Occipital lobe (tissue), 1 donor: ENCODE measurements at regions not wholly inside any gene's neighbourhood (a gene's known extent, or its start where the extent isn't known, plus 50 kb on each side); places are given as distances from the start of the nearest gene placed in this dataset.

Experiments
- DNase-seq: peaks from one replicate; lab custom pipeline; 2025; lab: John Stamatoyannopoulos, UW

DNA sequence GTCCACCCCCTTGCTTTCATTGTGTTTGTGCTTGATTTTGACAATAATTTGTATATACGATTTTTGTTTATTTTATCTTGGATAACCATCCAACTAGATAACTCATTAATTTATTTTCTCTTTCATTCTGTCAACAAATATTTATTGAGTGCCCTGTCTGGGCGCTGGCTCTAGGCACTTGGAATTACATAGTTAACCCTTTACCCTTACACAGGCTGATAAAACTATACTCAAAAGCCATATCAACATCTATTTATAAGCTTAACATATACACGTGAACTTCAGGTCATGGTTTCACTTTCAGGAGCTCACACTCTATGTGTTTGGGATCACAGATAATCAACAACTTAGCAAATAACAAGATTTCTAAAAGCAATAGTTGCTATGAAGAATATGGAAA lies 226.3 kb upstream of the PPARGC1A start:
- no peak for DNase-seq

DNA sequence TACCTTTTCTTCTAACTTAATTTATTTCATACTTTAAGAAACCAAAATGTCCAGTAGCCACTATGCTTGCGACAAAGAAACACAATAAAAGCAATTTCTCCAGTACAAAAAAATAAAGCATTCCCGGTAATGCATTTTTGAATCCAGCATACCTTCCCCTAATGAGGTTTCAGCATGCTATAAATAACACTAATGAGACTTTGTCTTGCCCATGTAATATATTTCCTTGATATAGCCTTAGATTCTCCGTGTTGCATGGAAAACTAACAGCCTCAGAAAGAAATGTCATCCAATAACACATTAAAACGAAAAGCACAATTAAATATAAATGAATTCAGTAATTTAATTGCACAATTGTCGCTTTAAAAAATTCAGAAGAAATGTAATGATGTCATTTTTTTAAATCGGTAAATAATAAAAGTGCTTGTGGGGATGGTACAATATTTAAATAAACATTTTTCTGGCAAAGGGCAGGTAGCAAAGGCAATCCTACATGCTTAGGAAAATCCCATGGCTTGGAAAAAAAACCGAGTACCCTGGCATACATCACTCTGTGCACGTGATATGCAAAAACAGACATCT lies 225.2 kb upstream of the PPARGC1A start:
- DNase-seq, result no peak

DNA sequence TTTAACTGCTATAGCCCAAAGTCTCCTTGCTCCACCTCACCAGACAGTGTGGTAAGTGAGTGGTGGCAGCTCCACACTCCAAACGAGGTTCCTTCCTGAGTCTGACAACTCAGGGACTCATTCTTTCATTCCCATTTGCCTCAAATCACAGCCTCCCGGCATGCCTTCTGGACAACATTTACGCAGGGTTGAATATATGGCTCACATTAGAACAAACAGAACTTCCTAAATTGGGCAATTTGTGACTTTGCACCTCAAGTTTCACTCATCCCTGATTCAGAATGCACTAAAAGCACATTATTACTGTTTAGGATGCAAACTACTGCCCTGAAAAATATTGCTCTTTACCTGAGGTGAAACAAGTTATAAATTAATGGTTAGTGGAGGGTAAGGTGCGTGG lies 224.6 kb upstream of the PPARGC1A start:
- DNase-seq, result no peak

DNA sequence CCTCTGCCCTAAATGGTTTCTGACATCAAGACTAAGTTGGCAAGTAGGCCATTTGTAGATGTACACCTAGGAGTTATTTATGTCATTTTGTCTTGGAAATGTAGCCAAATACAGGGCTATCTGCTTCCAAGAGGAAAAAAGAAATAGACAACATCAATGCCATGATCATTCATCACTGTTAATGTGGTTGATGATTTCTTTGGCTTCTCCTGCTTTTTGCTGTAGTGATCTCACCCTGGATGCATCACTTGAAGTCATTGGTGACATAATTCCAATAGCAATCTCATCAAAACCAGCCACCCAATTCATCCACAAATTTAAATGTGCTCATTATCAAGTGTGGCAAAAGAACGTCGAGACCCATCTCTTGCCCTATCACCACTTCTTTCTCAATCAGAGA lies 222.6 kb upstream of the PPARGC1A start:
- DNase-seq, result no peak

DNA sequence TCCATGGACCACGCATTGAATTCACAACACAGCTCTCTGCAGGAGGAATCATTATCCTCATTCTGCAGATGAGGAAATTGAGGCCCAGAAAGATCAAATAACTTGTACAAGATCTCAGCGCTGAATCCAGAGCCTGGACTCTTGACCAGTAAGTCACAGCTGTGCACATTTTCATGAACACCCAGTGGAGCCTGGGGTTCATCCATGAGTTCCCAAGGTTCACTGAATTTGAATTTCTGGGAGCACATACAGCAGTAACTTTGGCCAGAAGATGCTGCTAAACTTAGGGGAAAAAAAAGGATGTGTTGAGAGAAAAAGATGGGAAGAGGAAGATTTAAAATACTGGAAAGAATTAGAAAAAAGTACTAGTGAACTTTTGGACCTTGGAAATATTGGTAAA lies 218.7 kb upstream of the PPARGC1A start:
- no peak for DNase-seq

DNA sequence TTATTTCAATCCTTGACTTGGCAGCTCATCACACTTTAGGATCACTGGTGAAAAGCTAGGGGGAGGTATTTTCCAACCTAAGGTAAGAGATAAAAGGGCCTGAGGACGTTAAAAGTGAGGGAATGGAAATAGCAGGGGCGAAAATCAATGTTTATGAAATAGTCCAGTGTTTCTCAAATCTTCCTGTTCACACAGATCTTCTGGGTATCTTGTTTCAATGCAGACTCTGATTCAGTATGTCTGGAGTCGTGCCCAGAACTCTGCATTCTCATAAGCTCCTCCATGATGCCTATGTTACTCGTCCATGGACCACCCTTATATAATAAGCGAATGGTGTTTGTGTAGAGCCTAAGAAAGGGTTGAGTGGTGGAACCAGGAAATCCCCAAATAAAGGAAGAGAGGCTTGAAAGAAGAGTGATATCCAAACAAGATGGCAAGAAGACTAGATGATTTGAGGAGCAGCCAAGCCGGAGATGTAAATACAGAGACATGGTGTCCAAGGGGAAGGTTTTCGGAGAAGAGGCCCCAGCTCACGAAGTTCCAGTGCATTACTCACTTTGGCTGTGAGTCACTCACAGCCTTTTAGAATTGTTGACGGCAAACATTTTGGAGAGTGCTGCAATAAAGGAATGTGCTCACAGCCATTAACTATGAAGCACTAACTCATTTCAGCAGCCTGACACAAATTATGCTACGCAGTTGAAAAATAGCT lies 215.6 kb upstream of the PPARGC1A start:
- DNase-seq, result peak; percentile 51

DNA sequence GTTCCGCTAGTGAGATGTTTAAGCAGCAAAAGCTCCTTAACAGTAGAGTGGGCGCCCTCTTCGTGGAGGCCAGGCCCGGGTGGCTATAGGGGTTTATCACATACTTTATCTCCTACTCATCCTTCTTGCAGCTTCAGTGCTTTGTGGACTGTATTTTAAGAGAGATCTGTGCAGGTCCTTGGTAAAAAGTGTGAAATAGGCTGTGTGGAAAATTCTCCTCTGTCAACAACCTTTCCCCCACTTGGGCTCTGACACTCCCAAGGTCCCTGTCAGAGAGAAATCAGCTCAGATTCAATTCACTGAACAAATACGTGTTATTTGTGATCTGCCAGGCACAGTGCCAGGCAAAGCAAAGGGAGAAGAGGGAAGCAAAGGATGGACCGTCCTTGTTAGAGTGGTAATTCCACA lies 214.3 kb upstream of the PPARGC1A start:
- no peak for DNase-seq

DNA sequence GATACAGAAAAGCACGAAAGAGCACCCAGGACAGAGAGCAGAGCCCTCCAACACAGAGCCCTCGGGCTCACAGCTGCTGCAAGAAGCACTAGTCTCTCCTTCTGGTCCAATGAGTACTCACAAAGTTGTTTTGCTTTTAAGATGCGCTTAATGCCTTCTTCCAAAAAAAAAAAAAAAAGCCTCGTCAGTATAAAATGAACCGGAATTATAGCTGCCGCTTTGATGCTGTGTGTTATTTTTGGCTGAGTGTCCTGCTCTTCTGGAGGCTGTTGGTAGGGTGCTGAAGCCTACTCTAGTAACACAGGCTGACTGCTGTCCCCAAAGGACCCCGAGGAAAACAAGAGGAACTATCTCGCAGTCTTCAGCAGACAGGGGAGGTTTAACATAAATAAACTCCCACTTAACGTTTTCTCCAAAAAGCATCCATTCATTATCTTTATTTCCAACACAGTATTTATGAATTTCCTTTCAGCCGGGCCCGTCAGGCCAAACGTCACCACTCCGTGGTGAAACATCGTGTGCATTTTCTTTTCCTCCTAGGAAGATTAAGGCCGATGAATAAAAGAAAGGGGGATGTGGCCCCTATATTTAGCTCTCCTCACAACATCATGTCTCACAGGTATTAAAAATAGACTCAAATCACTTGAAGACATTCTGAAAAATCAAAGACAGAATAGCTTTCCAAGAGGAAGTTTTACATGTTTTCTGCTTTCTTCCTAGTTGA lies 213.7 kb upstream of the PPARGC1A start:
- DNase-seq, result no peak

DNA sequence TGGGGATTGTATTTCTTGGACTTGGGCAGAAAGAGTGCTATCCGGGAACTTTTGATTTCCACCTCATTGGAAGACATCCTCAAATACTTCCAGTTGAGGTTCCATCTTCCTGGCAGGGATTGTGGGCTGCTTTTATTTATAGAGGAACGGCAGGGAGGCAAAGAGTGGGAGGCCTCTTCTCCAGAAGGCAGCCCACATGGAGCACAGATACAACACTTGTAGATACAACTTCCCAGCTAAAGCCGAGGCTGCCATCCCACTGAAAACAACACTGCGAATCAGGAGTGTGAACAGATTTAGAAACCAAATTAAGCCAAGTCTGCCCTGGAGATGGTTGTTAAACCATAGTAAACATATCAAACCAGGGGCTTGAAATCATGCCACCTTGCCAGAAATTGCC lies 212.8 kb upstream of the PPARGC1A start:
- DNase-seq, result peak; percentile 17

DNA sequence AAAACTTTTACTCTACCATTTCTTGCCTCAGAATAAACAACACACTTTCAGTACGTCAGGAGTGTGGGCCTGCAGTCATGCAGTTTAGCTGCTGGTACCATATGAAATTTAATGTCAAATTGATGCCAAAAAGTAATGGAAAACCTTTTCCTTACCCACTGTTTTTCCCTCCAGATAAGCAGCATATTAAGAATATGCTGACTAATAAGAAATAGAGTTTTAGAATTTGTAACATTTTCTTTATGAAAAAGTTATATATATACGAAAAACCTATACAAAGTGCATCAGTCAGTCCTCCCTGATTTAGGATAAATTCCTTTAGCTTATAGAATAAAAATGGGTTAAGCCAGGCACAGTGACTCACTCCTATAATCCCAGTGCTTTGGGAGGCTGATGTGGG lies 206.8 kb upstream of the PPARGC1A start:
- DNase-seq, result no peak

DNA sequence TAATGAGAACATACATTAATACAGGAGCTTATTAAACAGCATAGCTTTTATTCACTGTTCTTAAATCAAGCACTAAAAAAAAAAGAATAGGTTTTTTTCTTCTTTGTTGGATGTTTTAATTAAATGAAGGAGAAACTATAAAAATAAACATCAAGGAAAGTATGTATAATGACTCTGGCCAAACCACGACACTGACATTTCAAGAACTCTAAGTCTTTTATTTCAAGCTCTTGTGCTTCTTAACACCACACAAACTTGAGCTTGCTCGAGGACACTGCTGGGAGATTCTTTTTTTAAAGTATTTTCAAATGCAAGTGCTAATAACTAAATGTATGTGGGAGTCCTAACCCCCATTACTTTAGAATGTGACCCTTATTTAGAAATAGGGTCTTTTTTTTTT lies 204.9 kb upstream of the PPARGC1A start:
- DNase-seq, result no peak

DNA sequence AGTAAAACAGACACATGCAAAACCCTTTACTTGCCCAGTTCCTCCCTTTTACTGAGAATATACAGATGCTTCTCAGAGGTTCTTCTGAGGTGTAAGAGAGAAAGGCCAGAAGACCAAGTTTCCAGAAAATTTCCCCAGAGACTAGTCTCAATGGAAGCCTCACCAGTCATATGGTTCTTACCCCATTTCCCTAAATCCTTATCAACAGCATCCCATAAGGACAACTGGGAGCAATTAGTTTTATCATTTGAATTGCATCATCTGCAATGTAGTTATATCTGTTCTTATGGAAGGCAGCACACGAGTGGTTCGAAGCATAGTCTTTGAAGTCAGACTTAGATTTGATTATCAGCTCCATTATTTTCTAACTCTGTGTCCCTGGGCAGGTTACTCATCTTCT lies 203.6 kb upstream of the PPARGC1A start:
- no peak for DNase-seq

DNA sequence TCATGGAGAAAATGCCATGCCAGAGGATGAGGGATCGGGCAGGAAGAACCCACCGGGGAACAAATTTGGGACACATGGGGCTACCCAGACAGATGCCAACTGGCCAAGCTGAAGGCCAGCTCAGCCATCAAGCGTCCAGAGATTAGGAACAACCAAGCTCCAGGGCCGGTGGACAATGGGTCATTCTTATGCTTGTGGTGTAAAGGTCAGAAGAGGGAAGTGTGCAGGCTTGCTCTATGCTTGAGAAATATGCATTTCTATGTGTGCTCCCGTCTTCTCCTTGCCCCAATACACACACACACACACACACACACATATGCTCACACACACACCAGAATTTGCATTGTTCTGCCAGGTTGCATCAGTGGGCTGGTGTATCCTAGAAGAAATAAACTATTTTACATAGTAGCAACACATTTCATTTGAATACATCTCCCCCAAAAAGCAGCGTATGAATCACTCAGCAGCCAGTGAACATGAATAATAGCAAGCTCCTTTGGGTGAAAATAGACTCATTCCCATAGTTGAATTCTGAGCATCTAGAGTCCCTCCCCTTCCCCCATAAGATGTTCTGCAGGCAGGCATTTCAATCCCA lies 201.9 kb upstream of the PPARGC1A start:
- no peak for DNase-seq

DNA sequence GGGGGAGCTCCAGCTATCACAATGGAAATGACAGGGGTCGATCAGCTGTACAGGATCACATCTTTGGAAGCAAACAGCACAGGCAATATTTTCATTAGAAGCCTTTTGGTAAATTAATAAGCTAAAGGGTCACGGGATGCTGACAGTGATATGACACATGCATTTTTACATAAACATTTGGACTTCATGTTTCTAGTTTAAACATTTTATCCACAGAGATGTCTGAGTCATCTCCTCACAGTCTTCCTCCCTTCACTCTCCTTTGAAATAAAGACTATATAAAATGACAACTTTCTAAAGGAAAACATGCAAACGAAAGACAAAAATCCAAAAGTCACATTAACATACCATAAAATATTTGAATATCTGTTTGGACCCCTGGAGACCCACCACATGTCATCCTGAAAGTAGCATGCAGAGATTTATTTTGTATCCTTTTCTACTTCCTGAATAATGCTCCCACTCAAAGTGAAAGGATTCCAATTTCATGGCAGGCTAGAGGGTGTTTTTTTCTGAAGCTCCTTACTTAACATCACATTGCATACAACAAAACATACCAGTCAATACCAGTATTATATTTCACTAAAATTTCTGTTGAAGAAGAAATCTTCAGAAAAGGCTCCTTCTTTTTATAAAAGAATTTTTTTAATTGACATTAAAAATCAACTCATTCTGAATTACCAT lies 200.1 kb upstream of the PPARGC1A start:
- no peak for DNase-seq

DNA sequence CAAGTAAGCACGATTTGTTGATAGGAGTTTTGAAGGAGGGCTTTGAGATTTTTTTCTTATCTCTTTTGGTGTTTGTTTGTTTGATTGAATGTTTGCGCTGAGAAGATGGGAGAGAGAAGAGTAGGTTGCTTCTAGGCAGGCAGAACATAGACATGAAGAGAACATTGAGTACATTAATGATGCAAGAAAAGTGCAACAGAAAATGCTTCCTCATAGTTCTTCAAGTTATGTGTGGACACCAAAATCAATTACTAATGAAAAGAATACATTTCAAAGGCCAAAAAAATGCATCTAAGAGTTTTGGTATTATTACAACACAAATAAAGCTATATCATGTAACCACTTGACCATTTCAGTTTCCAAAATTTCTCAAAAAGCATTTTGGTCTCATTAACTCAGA lies 191.0 kb upstream of the PPARGC1A start:
- DNase-seq, result no peak

DNA sequence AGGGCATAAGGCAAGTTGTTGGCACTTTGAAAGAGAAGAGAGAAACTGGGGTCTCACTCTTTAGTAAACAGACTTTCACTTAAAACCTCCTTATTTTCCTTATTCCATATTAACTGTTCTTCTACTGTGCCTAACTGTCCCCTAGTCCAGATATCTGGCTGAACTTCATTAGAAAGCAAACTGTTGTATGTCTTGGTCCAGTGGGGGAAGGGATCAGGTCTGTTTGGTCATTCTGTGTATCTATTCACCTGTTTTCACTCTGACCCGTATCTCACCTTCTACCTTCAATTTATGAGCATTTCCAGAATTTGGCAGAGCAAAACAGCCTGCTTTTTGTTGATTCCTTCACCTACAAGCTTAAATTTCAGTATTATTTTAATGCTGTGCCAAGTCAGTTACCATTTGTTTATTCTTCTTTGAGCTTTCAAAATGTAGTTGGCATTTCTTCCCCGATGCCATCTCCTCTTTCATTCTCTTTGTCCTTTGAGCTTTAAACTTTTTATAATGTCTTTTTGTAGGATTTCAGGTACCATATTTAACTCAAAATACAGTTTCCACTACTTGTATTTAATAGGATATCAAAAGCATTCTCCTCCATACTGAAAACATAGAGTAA lies 188.6 kb upstream of the PPARGC1A start:
- no peak for DNase-seq

DNA sequence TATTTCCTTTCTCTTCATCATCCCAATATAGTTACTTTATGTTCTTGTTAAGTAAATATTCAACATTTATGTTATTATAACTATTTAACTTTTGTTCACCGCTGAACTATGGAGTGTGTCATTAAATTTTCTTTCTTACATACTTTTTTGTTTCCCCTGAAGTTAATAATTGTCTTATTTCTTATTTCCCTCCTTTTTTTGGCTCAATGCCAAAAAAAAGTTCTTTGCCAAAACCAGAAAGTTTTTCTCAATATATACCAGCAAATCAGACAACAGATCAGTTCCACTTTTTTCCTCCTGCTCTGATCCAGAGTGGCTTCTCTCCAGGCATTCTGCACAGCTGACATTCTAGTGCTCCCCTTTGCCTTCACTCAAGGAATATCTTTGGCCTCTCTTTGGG lies 187.0 kb upstream of the PPARGC1A start:
- DNase-seq, result no peak

DNA sequence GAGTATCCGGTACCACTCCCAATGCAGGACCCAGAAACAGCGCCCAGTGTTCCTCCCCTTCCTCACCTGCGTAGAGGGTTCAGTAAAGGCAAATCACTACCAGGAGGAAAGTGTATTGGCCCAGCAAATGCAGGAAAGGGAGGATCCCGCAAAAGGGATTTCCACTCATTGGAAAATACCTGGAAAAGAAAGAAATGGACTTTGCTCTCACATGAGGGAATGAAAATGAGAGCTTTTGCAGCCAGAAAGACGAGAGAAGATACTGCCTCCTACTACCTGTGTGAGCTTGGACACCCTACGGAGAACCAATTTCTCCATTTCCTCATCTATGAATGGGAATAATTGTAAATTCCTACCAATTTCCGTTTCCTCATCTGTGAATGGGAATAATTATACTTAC lies 184.1 kb upstream of the PPARGC1A start:
- DNase-seq, result no peak

DNA sequence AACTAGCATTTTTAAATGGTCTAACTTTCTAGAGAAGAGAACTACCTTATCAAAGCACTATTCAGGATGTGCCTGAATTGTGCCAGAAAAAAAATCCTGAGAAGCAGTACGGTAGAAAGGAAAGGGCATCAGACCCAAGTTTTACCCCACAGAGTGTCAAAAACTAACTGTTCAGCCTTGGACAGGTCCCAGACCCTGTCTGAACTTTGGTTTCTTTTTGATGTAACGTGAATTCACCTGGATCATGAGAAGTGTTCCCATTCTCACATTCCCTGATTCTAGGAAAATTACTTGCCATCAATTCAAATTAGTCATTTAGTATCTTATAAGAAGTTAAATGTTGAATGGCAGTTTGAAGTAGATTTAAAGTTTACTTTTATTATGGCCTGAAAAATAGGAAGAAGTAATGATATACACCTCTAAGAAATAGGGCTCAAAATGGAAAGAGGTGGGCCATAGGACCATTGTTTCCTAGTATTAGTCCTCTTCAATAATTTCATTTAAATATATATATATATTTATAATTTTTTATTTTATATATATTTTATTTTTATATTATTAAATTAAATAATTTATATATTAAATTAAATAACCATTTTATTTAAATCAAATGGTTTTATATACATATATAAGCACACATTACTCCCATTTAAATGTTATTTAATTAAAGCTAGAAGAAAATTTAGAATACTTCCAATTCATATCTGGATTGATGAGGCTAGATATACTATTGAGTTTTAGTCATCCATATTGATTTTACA lies 181.9 kb upstream of the PPARGC1A start:
- DNase-seq, result no peak

DNA sequence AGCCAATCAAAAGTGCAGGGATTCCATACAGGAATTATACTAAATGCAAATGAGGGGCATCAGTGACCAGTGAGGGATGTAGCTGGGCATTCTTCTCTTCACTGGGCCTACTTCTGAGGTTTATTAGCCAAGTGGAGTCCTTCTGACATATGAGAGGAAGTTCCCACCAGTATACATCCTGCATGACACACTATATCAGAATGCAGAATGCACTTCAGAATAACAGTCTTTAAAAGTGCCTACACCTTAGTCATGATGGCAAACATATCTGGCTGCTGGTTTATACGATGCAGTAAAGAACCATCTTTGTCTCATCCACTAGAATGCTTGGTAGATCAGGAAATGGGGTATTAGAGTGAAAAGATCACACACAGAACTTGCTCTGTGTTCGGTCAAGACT lies 180.3 kb upstream of the PPARGC1A start:
- no peak for DNase-seq
